DMS153 treated with DMSO at 0.1 percent for 48 hours (cell line): ENCODE measurements at regions not wholly inside any gene's neighbourhood (a gene's known extent, or its start where the extent isn't known, plus 50 kb on each side); places are given as distances from the start of the nearest gene placed in this dataset.

ENCODE experiments used
- DNase-seq: peaks from one replicate; lab custom pipeline; 2025; ENCODE audit not compliant: unreplicated experiment; lab: John Stamatoyannopoulos, UW

GRCh38 chr10:58016614-58017013 lies 251.1 kb downstream of the IPMK start:
- no peak for DNase-seq

- no peak for DNase-seq
Measured at GRCh38 chr10:58014436-58014835, 253.3 kb downstream of the IPMK start.

GRCh38 chr10:58013406-58013805 lies 254.3 kb downstream of the IPMK start:
- no peak for DNase-seq

GRCh38 chr10:58010073-58010702 lies 257.5 kb downstream of the IPMK start:
- no peak for DNase-seq

GRCh38 chr10:58003945-58004344 lies 263.7 kb downstream of the IPMK start:
- no peak for DNase-seq

- DNase-seq = no peak
Measured at GRCh38 chr10:58001159-58001558, 266.5 kb downstream of the IPMK start.

- no peak for DNase-seq
Measured at GRCh38 chr10:57996536-57996935, 271.2 kb downstream of the IPMK start.

GRCh38 chr10:57993302-57993701 lies 274.4 kb downstream of the IPMK start:
- no peak for DNase-seq

- no peak for DNase-seq
Measured at GRCh38 chr10:57992321-57993077, 275.2 kb downstream of the IPMK start.

- DNase-seq = no peak
Measured at GRCh38 chr10:57988964-57989363, 278.7 kb downstream of the IPMK start.

GRCh38 chr10:57987055-57987721 lies 280.5 kb downstream of the IPMK start:
- no peak for DNase-seq

GRCh38 chr10:57986422-57986821 lies 281.3 kb downstream of the IPMK start:
- DNase-seq = no peak

GRCh38 chr10:57983281-57983791 lies 284.4 kb downstream of the IPMK start:
- DNase-seq = no peak

GRCh38 chr10:57982091-57982490 lies 285.6 kb downstream of the IPMK start:
- no peak for DNase-seq

GRCh38 chr10:57979956-57980355 lies 287.7 kb downstream of the IPMK start:
- no peak for DNase-seq

GRCh38 chr10:57979491-57979890 lies 288.2 kb downstream of the IPMK start:
- DNase-seq = no peak

- no peak for DNase-seq
Measured at GRCh38 chr10:57977262-57977661, 290.4 kb downstream of the IPMK start.

- DNase-seq = no peak
Measured at GRCh38 chr10:57973451-57973850, 294.2 kb downstream of the IPMK start.

- DNase-seq = no peak
Measured at GRCh38 chr10:57972783-57973182, 294.9 kb downstream of the IPMK start.

GRCh38 chr10:57968328-57969016 lies 299.2 kb downstream of the IPMK start:
- DNase-seq = no peak

GRCh38 chr10:57964351-57964750 lies 303.3 kb downstream of the IPMK start:
- DNase-seq = no peak
